Fibroblast of peridontal ligament (primary cell): ENCODE measurements at regions not wholly inside any gene's neighbourhood (a gene's known extent, or its start where the extent isn't known, plus 50 kb on each side); places are given as distances from the start of the nearest gene placed in this dataset.
"Not testable (repeated sequence)": the region's sequence is repeated elsewhere in the genome, so short reads cannot be mapped to it uniquely, and the experiment has no call there.

Source experiments
- DNase-seq: peaks from one replicate; pipeline ENCODE4 v3.0.0-alpha.2; 2010; ENCODE audit errors: extremely low read depth

DNA sequence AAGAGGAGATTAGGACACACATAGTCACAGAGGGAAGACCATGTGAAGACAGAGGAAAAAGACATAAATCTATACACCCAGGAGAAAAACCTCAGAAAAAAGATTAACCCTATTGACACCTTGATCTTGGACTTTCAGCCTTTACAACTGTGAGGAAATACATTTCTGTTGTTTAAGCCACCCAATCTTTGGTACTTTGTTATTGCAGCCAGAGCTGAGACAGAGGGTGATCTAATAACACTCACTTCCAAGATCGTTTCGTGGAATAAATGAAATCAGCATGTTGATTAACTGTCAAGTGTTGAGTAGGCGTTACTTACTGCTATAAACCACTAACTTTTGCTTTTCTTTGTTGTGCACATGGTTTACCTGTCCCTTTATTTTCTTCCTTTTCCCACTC is 361.2 kb upstream of the RIOK2 start:
- DNase-seq: no peak

DNA sequence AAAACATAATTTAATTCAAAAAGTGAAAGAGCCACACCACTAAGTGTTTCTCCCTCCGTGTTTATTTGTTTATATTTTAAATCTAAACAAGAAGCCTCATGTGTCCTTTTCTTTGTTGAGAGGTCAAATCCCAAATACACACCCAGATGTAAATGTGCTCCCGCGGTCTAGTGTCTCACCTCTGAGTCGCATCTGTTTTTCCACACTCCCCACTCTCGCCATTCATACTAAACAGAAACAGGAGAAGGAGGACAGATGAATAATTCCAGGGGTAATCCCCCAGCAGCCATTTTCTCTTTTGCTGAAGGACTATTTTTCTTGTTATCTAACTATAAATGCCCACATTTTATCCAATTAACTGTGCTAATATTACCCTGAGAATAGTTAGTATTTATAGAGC is 361.6 kb upstream of the RIOK2 start:
- no peak for DNase-seq

DNA sequence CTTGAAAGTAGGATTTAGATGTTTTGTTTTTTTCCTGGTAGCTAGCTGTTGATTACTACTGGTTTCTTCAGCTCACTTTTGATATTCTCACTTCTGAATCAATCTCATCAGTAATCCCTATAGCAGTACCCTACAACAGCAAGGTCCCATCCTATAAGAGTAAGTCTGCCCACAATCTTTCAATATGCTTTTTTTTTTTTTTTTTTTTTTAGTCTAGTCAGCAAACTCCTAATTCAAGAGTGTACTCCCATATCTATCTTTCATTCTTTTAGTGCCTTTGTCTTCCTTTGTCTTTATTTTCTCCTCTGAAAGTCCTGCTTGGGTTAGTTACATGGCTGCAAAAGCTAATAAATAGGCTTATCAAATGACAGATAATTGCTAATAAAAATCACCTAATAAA is 362.4 kb upstream of the RIOK2 start:
- no peak for DNase-seq

GRCh38 chr5:97545886-97546535 is 363.0 kb upstream of the RIOK2 start:
- peak; percentile 19 for DNase-seq

DNA sequence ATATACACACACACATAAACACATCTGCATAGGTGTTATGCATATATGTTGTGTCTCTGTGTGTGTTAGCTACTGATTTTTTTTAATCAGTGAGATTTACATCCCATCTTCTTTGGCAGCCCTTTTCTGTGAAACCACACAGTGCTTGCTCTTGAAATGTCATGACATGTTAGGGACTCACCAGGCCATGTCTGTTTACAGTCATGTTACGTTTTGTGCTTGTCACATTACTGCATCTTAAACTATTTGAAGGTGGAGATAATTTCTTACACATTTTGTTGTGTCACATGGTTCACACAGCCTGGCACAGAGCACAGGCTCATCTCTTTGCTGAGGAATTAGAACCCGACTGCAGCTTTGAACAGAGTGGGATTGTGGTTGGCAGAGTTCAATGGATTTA is 364.4 kb upstream of the RIOK2 start:
- no peak for DNase-seq

DNA sequence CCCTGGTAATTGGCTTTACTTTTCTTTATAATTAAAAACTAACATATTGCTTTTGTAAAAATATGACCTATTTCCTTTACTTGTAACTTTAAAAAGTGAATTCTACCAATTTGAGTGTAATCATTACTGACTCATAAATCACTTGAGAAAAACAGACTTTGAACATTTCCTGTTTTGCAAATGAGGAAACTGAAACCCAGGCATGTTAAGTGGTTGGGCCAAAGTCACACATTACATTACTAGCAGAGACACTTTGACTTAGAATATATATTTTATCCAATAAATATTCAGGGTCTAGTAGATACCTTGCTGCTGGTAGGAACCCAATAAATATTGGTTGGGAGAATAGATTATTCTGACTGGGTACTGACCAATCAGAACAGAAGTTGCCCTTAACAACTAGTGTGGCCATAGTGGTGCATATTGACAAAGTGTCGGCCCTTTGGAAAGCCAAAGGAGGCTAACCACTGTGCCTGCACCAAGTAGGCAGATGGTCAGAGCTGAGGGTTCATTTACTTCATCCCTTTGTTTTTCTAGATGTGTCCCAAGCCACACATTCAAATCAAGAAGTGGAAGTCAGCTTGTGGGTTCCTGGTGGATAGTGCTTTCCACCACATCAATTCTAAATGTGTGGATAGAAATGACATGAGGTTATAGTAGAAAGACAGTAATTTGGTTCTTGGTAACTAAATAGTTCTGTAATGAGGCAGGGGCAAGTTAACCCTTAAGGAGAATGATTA is 365.1 kb upstream of the RIOK2 start:
- peak; percentile 33 for DNase-seq

DNA sequence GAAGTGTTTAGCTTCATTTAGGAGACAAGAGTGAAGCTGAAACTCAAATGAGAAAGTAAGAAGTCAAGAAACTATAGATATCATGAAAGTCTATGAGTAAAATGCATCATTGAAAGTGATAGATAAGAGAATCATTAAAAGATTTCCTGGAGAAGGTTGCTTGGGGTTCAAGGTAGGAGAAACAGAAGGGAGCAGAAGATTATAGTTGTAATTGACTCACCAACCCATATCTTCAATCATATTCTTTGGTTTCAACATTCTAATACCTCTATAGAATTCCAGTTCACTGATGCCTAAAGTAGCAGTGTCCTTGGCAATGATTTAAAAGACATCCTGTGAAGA is 365.7 kb upstream of the RIOK2 start:
- no peak for DNase-seq

GRCh38 chr5:97549496-97549895 is 366.4 kb upstream of the RIOK2 start:
- DNase-seq: no peak

- peak; percentile 56 for DNase-seq
Measured at GRCh38 chr5:97550164-97550563, 367.1 kb upstream of the RIOK2 start.

- DNase-seq: no peak
Measured at GRCh38 chr5:97550818-97551217, 367.8 kb upstream of the RIOK2 start.

GRCh38 chr5:97553604-97554452 is 370.8 kb upstream of the RIOK2 start:
- peak; percentile 49 for DNase-seq

- peak; percentile 75 for DNase-seq
Measured at GRCh38 chr5:97554977-97555643, 372.1 kb upstream of the RIOK2 start.

DNA sequence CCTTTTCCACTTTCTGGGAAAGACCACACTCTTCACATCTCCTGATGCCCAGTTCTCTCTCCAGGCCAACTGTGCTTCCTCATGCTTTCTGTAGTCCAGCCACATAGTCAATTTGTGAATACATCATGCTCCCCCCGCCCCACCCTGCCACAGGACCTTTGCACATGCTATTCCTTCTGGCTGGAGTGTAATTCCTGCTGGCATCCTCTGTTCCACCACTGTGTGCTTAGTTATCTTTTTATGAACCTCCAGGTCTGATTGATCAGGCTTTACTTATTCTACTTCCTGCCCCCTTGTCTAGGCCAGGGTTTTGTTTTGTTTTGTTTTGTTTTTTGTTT is 372.6 kb upstream of the RIOK2 start:
- DNase-seq: no peak

DNA sequence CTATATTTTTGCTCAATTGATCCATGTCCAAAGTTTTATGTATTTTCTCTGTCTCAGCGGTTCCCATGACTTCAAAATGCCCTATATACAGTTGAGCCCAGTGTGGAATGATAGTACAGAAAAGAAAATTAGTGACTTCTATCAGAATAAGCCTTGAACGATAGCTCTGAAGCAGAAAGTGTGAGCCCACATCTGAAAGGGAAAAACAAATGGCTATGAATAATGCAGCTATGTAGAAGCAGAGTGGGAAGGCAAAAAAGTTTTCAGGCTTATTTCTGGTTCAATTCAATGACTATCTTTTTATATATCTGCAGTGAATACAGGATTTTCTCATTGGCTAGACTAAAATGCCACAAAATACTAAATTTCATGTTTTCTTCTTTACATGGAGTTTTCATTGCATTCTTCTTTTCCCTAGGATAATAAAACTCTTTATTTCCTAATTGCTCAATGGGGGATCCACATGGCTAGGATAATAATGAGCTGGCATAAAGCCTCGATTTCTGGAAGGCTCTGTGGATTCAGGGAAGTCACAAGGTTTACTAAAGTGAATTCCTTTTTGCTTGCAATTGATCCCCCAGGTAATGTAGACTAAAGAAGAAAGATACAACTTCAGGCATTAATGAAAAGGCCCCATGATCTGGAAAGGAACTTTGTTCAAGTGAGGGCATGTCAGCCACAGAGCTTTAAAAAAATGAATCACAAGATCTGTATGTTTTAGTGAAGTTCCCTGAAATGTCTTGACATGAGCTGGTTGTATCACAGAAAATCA is 377.0 kb upstream of the RIOK2 start:
- no peak for DNase-seq

DNA sequence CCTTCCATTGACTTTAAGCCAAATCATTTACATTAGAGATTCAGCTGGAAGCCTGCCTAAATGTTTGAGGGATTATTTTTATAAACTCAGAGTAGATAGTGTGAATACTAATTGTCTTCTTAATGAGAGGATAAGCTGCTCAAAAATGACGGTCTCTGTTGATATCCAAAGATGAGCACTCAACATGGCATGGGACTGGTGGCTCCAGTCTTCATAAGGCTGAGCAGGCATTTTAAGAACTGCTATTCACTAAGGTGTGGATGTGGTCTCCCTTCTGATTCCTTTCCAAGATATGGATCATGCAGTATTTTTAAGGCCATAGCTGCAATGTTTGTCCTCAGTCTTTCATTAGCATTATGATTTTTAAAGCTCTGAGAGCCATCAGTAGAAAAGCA is 377.5 kb upstream of the RIOK2 start:
- DNase-seq: no peak

DNA sequence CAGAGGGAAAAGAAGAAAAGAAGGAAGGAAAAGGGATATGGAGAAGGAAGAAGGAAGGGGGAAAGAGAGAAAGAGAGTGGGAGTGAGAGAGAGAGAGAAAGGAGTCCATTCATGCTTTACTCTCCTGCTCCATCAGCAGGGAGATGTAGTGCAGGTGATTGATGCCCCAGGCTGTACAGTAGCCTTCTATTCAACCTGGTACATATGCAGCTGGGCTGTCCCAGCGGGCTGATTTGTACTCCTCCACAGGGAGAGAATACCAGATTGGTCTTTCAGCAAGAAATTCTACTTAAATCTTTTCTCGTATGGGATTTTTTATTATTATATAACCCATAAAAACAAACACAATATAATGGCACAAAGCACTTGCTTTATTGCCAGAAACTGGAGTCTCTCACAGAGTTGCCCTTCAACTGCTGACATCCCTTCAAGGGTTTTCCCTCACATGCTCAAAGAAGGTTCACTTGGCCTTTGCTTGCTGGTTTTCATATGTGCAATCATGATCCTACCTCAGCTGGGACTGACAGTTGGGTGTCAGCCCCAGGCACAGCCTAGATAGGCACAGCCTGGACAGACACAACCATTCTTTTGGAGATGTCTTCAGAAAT is 380.1 kb upstream of the RIOK2 start:
- no peak for DNase-seq

- DNase-seq: no peak
Measured at GRCh38 chr5:97568382-97568781, 385.3 kb upstream of the RIOK2 start.

- no peak for DNase-seq
Measured at GRCh38 chr5:97570242-97570641, 387.2 kb upstream of the RIOK2 start.

DNA sequence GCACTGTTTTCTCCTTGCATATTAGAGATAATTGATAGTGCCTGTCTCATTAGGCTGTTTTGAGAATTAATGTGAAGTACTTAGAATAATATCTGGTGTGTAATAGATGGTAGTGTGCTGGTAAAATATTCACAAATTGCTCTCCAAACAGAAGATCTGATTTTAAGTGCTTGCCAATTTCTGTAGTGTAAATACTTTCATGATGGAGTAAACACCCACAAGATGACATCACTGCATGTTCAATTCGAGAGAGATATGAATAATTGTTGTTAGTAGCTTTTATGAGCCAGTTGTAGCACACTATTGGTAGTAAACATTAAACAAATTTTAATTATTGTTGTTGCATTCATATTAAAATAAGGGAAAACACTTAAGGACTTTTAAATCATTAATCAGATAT is 392.3 kb upstream of the RIOK2 start:
- no peak for DNase-seq

GRCh38 chr5:97576956-97577355 is 393.9 kb upstream of the RIOK2 start:
- DNase-seq: peak; percentile 20

- DNase-seq: not testable (repeated sequence)
Measured at GRCh38 chr5:97579977-97580376, 396.9 kb upstream of the RIOK2 start.
